ENCODE measurements at regions not wholly inside any gene's neighbourhood (a gene's known extent, or its start where the extent isn't known, plus 50 kb on each side); places are given as distances from the start of the nearest gene placed in this dataset.

- TF ChIP-seq ZNF462 (CRISPR knock-in tag; IDR thresholded peaks at IDR 0.05) (no peak), EZH2phosphoT487 (IDR thresholded peaks at IDR 0.05; ENCODE audit: unreplicated experiment) (no peak), EZH2 (IDR thresholded peaks at IDR 0.05; ENCODE audit: low read depth, unreplicated experiment) (no peak), STAT1 (IDR thresholded peaks at IDR 0.05; ENCODE audit: unreplicated experiment) (no peak), ZNF114 (CRISPR knock-in tag; IDR thresholded peaks at IDR 0.05) (no peak)
- TF ChIP-seq, protein P1, sequence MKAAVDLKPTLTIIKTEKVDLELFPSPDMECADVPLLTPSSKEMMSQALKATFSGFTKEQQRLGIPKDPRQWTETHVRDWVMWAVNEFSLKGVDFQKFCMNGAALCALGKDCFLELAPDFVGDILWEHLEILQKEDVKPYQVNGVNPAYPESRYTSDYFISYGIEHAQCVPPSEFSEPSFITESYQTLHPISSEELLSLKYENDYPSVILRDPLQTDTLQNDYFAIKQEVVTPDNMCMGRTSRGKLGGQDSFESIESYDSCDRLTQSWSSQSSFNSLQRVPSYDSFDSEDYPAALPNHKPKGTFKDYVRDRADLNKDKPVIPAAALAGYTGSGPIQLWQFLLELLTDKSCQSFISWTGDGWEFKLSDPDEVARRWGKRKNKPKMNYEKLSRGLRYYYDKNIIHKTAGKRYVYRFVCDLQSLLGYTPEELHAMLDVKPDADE (IDR thresholded peaks at IDR 0.05): no peak
Observed at GRCh38 chr3:16761571-16761970, 123.2 kb upstream of the PLCL2 start (continued).

GRCh38 chr3:16765661-16766060 lies 119.1 kb upstream of the PLCL2 start:
- ATAC-seq (no peak), DNase-seq (ENCODE audit: low spot score) (no peak)
- TF ChIP-seq STAT1 (IDR thresholded peaks at IDR 0.05; ENCODE audit: unreplicated experiment) (no peak), CREB1 (CRISPR knock-in tag; IDR thresholded peaks at IDR 0.05; ENCODE audit: low read depth) (no peak), CTCF (conservative IDR thresholded peaks at IDR 0.05; ENCODE audit: low read depth in 2 of 2) (no peak), JUNB (IDR thresholded peaks at IDR 0.05; ENCODE audit: unreplicated experiment) (no peak), ZNF114 (CRISPR knock-in tag; IDR thresholded peaks at IDR 0.05) (no peak)
- H3K4me3 ChIP-seq: no peak overlapping the region
- no peak overlapping the region for H3K27ac ChIP-seq (ENCODE audit: low read depth)
- H2AFZ ChIP-seq: no peak overlapping the region
- Mint-ChIP-seq H3K4me1 (peaks cover 32% of the 10 kb centered on the region), H3K27ac (no peak overlapping the region), H3K9me3 (no peaks in the 10 kb centered on the region; the same call in 2 of the 3 replicates), H3K4me3 (no peak overlapping the region), H3K27me3 (ENCODE audit: insufficient read depth, low read depth, poor library complexity) (peaks cover 2% of the 10 kb centered on the region), H3K36me3 (ENCODE audit: low read depth) (no peaks in the 10 kb centered on the region)
- H3F3A ChIP-seq (replicated peaks; ENCODE audit: low read depth): no peaks in the 10 kb centered on the region
- peaks cover 24% of the 10 kb centered on the region for H3K4me1 ChIP-seq (ENCODE audit: insufficient read depth)
- H3K27me3 ChIP-seq (ENCODE audit: insufficient read depth): no peaks in the 10 kb centered on the region
- H3K9me2 ChIP-seq (ENCODE audit: insufficient read depth): peaks cover 9% of the 10 kb centered on the region; the same call in 1 of the 2 replicates
- no peaks in the 10 kb centered on the region for H3K79me2 ChIP-seq (replicated peaks; ENCODE audit: insufficient read depth)
- H3K4me2 ChIP-seq: no peak overlapping the region
- no peaks in the 10 kb centered on the region for H4K20me1 ChIP-seq (replicated peaks; ENCODE audit: insufficient read depth)
- H3K36me3 ChIP-seq (ENCODE audit: insufficient read depth): no peaks in the 10 kb centered on the region

All from GM23338 (cell line).